ENCODE measurements at regions not wholly inside any gene's neighbourhood (a gene's known extent, or its start where the extent isn't known, plus 50 kb on each side); places are given as distances from the start of the nearest gene placed in this dataset.

GRCh38 chr13:40095695-40096356 is 440.4 kb downstream of the COG6 start:
- H3K27ac ChIP-seq: no peak overlapping the region
- no peak for TF ChIP-seq CTCF (conservative IDR thresholded peaks at IDR 0.05)

- H3K27ac ChIP-seq: no peak overlapping the region
- no peak for TF ChIP-seq CTCF (conservative IDR thresholded peaks at IDR 0.05)
These were observed 441.0 kb downstream of the COG6 start for GRCh38 chr13:40096357-40096901.

GRCh38 chr13:40098246-40098645 is 442.8 kb downstream of the COG6 start:
- no peak for TF ChIP-seq CTCF (conservative IDR thresholded peaks at IDR 0.05)
- no peak overlapping the region for H3K27ac ChIP-seq

- H3K27ac ChIP-seq: no peak overlapping the region
- TF ChIP-seq CTCF (conservative IDR thresholded peaks at IDR 0.05): no peak
These were observed 446.4 kb downstream of the COG6 start for GRCh38 chr13:40101708-40102359.

GRCh38 chr13:40102360-40102727 is 446.9 kb downstream of the COG6 start:
- H3K27ac ChIP-seq: no peak overlapping the region
- no peak for TF ChIP-seq CTCF (conservative IDR thresholded peaks at IDR 0.05)

GRCh38 chr13:40102854-40103253 is 447.4 kb downstream of the COG6 start:
- no peak overlapping the region for H3K27ac ChIP-seq
- no peak for TF ChIP-seq CTCF (conservative IDR thresholded peaks at IDR 0.05)

GRCh38 chr13:40103864-40104263 is 448.4 kb downstream of the COG6 start:
- no peak overlapping the region for H3K27ac ChIP-seq
- TF ChIP-seq CTCF (conservative IDR thresholded peaks at IDR 0.05): no peak

Measured in VCaP (cell line).